T-helper 1 cell treated with Interleukin-12 subunit alpha and Interleukin-12 subunit beta and Interleukin-4 antibody, amounts not matched to agents 30 μg/mL and 1 μg/mL, for 36 hours (primary cell): ENCODE measurements at regions not wholly inside any gene's neighbourhood (a gene's known extent, or its start where the extent isn't known, plus 50 kb on each side); places are given as distances from the start of the nearest gene placed in this dataset.

Experiments
- H3K27ac Mint-ChIP-seq: one replicate; pipeline ENCODE4 v1.8.0; 2021; ENCODE audit warnings: mild to moderate bottlenecking, mixed read lengths
- H3K27me3 Mint-ChIP-seq: one replicate; pipeline ENCODE4 v1.8.0; 2021; ENCODE audit warnings: low read depth, mixed read lengths
- H3K36me3 Mint-ChIP-seq: one replicate; pipeline ENCODE4 v1.8.0; 2021; ENCODE audit warnings: low read depth, mixed read lengths
- H3K4me1 Mint-ChIP-seq: one replicate; pipeline ENCODE4 v1.8.0; 2021; ENCODE audit warnings: low read depth, mixed read lengths
- H3K4me3 Mint-ChIP-seq: one replicate; pipeline ENCODE4 v1.8.0; 2021; ENCODE audit warnings: mild to moderate bottlenecking, moderate library complexity, mixed read lengths
- H3K9me3 Mint-ChIP-seq: one replicate; pipeline ENCODE4 v1.8.0; 2021; ENCODE audit warnings: mixed read lengths

DNA sequence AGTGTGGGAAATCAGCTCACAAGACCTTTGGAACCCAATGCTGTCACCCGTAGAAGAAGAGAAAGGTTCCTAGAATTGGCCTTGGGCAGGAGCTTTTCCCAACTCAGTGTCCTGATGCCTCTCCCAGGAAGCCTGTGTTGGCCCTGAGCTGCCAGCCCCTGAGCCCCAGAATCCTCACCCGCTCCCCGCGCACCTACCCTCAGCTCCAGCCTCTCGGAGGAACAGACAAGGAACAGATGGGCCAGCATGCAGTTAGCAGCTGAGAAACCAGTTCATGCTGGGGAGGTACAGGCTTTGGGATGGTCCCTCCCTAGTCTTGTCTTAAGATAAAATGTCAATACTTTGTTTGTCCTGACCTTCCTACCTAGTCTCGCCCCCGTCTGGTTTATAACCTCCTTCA lies 121.9 kb upstream of the CDH4 start:
- H3K36me3 Mint-ChIP-seq: no peaks in the 10 kb centered on the region
- peaks cover 8% of the 10 kb centered on the region for H3K27me3 Mint-ChIP-seq
- H3K9me3 Mint-ChIP-seq: no peaks in the 10 kb centered on the region
- no peak overlapping the region for H3K4me3 Mint-ChIP-seq
- H3K4me1 Mint-ChIP-seq: no peaks in the 10 kb centered on the region
- no peak overlapping the region for H3K27ac Mint-ChIP-seq

DNA sequence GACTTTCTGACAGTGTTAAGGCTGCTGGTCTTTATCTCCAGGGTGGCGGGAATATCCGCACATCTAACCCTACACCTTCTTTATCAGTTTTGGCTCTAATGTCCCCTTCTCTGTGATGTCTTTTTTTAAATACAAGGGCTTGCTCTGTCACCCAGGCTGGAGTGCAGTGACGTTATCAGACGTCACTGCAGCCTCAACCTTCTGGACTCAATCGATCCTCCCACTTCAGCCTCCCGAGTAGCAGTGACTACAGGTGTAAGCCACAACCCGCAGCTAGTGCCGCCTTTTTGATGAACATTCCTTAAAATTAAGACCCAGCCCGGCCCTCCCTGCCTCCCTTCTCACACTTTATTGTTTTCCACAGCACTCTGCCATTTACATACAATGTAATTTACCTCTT lies 120.1 kb upstream of the CDH4 start:
- no peak overlapping the region for H3K27ac Mint-ChIP-seq
- peaks cover 11% of the 10 kb centered on the region for H3K27me3 Mint-ChIP-seq
- H3K4me3 Mint-ChIP-seq: no peak overlapping the region
- H3K4me1 Mint-ChIP-seq: no peaks in the 10 kb centered on the region
- H3K9me3 Mint-ChIP-seq: no peaks in the 10 kb centered on the region
- H3K36me3 Mint-ChIP-seq: no peaks in the 10 kb centered on the region

DNA sequence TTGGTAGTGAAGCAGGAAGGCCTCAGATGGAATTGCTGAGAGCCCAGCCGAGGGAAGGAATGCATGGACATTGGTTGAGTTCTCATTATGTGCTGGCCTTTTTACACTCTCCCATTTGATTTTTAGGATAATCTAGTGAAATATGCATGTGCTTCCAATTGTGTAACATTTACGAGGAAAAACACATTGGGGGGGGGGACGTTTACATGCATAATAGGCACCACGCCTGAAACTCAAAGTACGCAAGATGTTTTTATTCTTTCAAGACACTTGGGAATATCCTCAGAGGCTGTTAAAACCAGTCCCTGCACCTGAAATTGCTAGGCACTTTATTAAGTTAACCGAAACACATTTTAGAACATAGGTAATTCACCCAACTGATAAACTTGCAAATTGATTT lies 118.5 kb upstream of the CDH4 start:
- no peaks in the 10 kb centered on the region for H3K4me1 Mint-ChIP-seq
- no peak overlapping the region for H3K27ac Mint-ChIP-seq

DNA sequence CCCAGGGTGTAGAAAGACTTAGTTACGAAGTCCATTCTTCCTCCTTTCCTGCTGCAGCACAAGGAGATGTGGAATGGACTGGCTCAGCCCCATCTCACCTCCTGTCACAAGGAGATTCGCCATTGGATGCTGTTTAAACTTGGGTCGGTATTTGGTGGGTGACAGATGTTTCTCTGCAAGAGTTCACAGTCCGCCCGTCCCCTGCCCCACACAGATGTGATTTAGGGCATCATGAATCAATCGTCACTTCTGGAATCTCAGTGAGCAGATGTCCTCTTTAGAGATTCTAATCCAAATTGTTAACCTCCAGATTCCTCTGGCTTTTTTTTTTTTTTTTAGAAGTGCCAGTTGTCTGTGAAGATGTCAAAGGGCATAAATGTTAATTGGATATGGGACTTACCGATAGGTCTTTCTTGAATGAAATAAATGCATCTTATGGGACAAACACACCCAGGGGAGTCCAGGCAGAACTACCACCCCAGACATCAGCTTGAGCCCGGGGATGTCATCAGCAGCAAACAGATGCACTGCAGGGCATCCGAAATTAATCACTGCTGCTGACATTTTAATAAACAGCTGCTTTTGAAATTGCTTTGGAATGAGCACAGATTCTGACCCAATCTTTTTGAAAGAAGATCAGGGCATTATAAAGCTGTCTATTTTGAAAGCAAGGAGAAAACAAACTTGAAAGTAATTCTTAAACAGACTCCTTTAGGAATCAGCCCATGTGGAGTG lies 117.6 kb upstream of the CDH4 start:
- H3K27ac Mint-ChIP-seq: no peak overlapping the region
- H3K4me3 Mint-ChIP-seq: no peak overlapping the region
- no peaks in the 10 kb centered on the region for H3K4me1 Mint-ChIP-seq
- no peaks in the 10 kb centered on the region for H3K9me3 Mint-ChIP-seq
- no peaks in the 10 kb centered on the region for H3K36me3 Mint-ChIP-seq
- H3K27me3 Mint-ChIP-seq: peaks cover 7% of the 10 kb centered on the region

More for the DNA sequence above, 118.5 kb upstream of the CDH4 start:
- Mint-ChIP-seq H3K4me3 (no peak overlapping the region), H3K36me3 (no peaks in the 10 kb centered on the region), H3K27me3 (peaks cover 11% of the 10 kb centered on the region), H3K9me3 (no peaks in the 10 kb centered on the region)

DNA sequence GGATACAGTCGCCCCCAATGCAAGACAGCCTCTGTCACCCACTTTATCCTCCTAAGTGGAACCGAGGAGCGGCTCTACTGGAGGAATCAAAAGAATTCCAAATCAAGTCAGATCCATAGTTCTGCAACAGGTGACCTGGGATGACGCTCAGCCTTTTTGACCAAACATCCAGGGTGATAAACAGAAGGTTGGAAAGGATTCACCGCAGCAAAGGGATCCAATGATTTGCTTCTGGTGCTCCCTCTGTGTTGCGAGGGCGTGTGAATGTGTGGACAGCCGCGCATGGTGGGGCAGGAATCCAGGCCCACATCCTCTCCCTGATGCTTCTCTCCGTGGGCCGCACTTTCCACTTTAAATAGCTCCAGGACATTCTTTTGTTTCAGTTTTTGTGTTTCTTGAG lies 116.8 kb upstream of the CDH4 start:
- Mint-ChIP-seq H3K27me3 (peaks cover 4% of the 10 kb centered on the region), H3K36me3 (no peaks in the 10 kb centered on the region)

DNA sequence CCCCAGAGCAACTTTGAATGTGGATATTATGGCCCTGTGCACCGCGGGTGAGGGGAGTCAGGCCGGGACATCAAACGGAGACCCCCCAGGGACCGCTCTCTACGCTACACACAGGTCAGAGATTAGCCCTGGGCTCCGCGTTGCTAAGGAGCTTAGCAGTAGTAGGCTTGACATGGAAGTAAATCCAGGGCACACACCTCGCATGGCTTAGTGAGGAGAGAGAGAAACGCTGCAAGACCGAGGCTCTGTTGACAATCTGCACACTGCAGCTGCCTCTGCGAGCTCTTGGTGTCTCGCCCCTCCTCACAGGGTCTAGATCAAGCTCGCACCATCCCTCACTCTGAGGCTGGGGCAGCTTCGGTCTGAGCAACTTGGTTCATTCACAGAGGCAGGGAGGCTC lies 116.1 kb upstream of the CDH4 start:
- Mint-ChIP-seq H3K36me3 (no peaks in the 10 kb centered on the region), H3K4me3 (no peak overlapping the region), H3K27me3 (peaks cover 4% of the 10 kb centered on the region), H3K27ac (no peak overlapping the region), H3K9me3 (no peaks in the 10 kb centered on the region), H3K4me1 (no peaks in the 10 kb centered on the region)

More for the DNA sequence above, 116.8 kb upstream of the CDH4 start:
- H3K4me3 Mint-ChIP-seq: no peak overlapping the region
- H3K9me3 Mint-ChIP-seq: no peaks in the 10 kb centered on the region
- H3K27ac Mint-ChIP-seq: no peak overlapping the region
- no peaks in the 10 kb centered on the region for H3K4me1 Mint-ChIP-seq

DNA sequence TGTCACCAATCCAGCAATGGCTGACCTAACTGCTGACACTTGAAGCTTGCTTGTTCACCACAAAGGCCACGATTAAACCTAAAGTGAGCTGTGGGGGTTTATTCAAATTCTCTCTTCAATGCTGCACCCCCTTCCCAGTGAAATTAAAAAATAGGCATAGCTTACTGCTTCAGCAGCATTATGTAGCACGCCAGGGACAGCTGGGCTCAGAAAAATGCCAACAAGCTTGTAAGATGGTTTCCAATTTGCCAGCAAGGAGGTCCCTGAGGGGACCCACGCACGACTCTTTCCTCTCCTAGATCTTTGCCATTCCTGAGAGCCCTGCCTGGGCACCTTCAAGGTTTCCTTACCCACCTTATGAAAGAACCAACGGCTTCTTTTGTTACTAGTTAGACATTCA lies 113.5 kb upstream of the CDH4 start:
- no peak overlapping the region for H3K4me3 Mint-ChIP-seq
- no peaks in the 10 kb centered on the region for H3K4me1 Mint-ChIP-seq
- H3K27ac Mint-ChIP-seq: no peak overlapping the region
- H3K36me3 Mint-ChIP-seq: no peaks in the 10 kb centered on the region
- H3K9me3 Mint-ChIP-seq: no peaks in the 10 kb centered on the region
- H3K27me3 Mint-ChIP-seq: peaks cover 4% of the 10 kb centered on the region

DNA sequence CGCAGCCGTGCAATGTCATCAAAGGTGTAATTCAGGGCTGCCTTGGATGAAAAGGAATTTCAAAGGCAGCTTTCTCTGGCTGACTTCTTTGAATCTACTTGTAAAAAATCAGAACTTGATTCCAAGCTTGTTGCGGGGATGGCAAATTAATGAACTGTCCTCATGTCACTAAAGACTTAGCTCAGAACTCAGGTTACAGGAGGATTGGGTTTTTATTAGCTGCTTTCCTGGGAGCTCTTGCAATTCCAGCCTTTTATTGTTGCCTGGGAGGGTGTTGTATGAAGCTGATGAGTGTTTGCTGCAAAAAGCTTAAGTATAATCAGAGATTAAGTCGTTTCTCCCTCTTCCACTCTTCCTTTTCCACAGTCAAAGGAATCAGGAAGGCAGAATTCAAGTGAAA lies 113.0 kb upstream of the CDH4 start:
- H3K9me3 Mint-ChIP-seq: no peaks in the 10 kb centered on the region
- no peak overlapping the region for H3K4me3 Mint-ChIP-seq
- H3K27me3 Mint-ChIP-seq: peaks cover 4% of the 10 kb centered on the region
- no peaks in the 10 kb centered on the region for H3K36me3 Mint-ChIP-seq
- no peaks in the 10 kb centered on the region for H3K4me1 Mint-ChIP-seq
- no peak overlapping the region for H3K27ac Mint-ChIP-seq

DNA sequence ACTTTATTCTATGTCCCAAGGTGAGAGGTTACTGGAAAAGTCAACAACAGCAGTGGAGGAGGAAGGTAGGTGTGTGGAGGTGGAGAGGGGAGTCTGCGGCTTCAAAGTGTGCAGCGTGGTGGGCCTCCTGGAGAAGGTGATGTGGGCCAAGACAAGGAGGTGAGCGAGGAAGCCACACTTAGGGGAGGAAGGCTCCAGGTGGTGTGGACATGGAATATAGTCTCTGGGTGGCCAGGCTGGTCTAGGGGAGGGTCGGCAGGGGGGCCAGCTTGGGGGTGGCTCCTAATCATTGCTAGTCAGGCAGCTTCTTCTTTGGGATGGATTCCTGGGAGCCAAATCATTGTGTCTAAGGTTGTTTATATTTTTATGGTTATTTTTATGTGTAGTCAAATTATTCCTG lies 111.5 kb upstream of the CDH4 start:
- Mint-ChIP-seq H3K4me3 (no peak overlapping the region), H3K36me3 (no peaks in the 10 kb centered on the region)

DNA sequence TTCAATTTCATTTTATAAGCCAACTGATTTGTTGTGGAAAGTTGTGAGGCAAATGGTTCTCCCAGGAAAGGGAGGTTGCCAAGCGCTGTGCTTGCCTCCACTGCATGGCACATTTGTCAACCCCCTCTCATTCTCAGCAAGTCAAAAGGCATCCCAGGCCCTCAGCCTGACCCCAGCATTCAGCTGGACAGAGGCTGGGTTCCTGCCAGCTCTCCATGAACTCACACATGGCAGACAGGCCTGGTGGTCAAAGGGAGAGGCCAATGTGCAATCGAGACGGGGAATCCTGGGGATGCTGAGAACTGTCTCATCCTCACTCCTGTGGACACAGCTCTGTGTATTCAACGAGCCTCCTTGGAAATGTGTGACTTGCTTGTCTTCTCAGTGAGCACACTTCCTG lies 106.0 kb upstream of the CDH4 start:
- no peaks in the 10 kb centered on the region for H3K9me3 Mint-ChIP-seq
- no peaks in the 10 kb centered on the region for H3K27me3 Mint-ChIP-seq
- H3K36me3 Mint-ChIP-seq: no peaks in the 10 kb centered on the region
- H3K4me1 Mint-ChIP-seq: no peaks in the 10 kb centered on the region
- no peak overlapping the region for H3K4me3 Mint-ChIP-seq
- no peak overlapping the region for H3K27ac Mint-ChIP-seq

More for the DNA sequence above, 111.5 kb upstream of the CDH4 start:
- Mint-ChIP-seq H3K4me1 (no peaks in the 10 kb centered on the region), H3K9me3 (no peaks in the 10 kb centered on the region), H3K27me3 (peaks cover 2% of the 10 kb centered on the region), H3K27ac (no peak overlapping the region)

DNA sequence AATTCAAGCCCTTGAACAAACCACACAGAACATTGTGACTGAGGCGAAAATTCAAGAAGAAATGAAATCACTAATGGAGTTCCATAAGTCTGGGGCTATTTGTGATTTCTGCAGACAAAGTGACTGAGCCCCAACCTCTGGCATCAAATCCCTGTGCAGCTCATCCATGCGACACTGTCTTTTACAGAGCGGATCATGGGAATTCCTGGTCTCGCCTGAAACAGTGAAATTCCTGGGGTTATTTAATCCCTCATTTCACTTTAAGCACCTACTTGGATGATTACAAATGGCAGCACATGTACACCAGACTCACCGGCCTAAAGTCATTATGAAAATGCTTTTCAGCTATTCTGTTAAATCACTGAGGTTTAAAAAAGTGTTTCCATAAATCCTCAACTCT lies 102.4 kb upstream of the CDH4 start:
- Mint-ChIP-seq H3K9me3 (no peaks in the 10 kb centered on the region), H3K36me3 (no peaks in the 10 kb centered on the region), H3K27me3 (no peaks in the 10 kb centered on the region), H3K4me1 (no peaks in the 10 kb centered on the region), H3K27ac (no peak overlapping the region), H3K4me3 (no peak overlapping the region)

DNA sequence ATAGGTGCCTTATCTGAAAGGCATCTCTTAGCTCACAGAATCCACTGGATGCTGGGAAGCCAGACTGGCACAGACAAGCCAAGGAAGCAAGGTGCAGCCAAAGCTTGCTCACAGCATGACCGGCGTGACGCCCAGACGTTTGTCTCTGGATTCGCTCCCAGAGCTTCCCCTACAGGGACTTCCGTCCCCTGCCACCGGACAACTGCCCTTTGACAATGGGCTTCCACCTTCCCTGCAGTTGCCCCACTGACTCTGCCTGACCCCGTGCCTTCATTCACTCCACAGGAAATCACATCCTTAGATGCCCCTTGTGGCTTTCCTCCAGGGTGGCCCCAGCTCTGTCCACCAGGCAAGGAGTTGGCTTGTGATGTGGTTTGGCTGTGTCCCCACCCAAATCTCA lies 94.8 kb upstream of the CDH4 start:
- Mint-ChIP-seq H3K4me3 (no peak overlapping the region), H3K27me3 (no peaks in the 10 kb centered on the region), H3K36me3 (no peaks in the 10 kb centered on the region), H3K4me1 (no peaks in the 10 kb centered on the region), H3K9me3 (no peaks in the 10 kb centered on the region), H3K27ac (no peak overlapping the region)

DNA sequence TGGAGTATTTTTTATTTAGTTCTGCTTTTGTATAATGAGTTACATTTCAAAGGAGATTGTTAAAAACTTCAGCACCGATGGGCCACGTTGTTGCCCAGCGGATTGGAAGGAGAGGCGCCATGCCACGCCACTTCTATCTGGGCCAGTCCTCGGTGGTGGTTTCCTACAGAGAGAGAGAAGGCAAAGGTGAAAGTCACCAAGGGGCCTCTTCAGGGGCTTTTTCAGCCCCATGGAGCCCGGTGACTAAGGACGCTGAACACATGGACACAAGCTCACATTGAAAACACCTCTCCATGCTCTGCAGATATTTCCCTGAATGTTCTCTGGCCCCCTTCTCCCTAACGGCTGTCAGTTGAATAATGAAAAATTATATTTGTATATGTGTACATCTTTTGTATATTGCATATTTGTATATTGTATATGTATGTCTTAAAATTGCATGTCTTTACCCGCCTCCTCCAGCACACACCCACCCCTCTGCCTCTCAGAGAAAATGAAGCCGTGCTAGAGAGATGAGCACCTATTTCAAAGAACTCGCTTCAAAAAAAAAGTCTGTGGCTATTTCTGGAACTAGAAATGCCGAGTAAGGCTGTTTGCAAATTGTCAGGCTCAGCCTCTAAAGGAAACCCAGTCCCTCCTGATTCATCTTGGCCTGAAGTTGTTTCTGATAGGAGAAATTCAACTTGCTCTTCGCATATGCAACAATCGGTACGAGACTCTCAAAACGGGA lies 91.9 kb upstream of the CDH4 start:
- H3K27ac Mint-ChIP-seq: no peak overlapping the region
- no peaks in the 10 kb centered on the region for H3K27me3 Mint-ChIP-seq
- no peaks in the 10 kb centered on the region for H3K4me1 Mint-ChIP-seq
- no peak overlapping the region for H3K4me3 Mint-ChIP-seq
- H3K9me3 Mint-ChIP-seq: no peaks in the 10 kb centered on the region
- H3K36me3 Mint-ChIP-seq: no peaks in the 10 kb centered on the region

DNA sequence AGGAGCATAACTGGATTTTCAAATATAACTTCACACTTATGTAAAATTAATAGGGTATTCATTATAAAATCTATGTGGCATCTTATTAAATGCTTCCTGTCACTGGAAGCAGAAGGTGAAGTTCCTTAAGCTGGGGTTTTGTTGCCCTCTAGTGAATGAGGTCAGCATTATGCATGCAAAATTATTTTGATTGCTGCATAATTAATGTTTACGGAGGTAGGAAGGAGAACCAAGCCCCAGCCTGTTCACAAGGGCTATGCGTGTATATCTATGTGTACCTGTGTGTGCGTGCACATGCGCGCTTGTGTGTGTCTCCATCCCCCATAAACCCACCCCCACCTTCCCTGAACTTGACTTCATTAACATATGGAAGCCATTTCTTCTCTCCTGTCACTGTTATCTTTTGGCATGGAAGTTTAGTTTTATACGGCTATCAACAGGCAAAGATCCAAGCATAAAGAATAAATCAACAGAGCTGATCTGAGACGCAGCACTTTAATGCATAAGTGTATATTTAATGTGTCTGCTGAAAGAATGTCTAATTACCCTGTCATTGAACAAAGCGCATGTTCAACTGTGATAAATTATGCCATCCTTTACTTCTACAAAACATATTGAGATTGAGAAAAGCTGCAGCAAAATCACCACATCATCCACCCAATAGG lies 90.2 kb upstream of the CDH4 start:
- H3K4me3 Mint-ChIP-seq: no peak overlapping the region

DNA sequence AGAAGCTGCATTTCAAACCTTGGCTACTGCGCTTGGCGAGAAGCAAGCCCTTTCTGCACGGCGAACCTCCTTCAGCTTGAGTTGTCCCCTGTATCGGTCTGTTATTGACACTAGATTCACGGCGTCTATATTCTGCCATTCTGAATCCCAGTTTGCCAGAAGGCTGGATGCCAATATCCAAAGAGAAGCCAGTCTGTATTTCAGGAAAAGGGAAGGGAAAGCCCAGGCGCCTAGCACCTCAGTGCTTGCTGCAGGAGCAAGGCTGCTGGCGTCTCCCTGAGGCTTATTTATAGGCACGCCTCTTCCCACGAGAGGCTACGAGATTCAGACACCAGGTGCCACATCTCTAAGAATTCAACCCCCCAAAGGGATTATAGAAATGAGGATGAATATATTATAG lies 89.6 kb upstream of the CDH4 start:
- Mint-ChIP-seq H3K36me3 (no peaks in the 10 kb centered on the region), H3K27me3 (no peaks in the 10 kb centered on the region), H3K9me3 (no peaks in the 10 kb centered on the region), H3K4me3 (no peak overlapping the region), H3K4me1 (no peaks in the 10 kb centered on the region), H3K27ac (no peak overlapping the region)

More for the DNA sequence above, 90.2 kb upstream of the CDH4 start:
- Mint-ChIP-seq H3K4me1 (no peaks in the 10 kb centered on the region), H3K36me3 (no peaks in the 10 kb centered on the region), H3K9me3 (no peaks in the 10 kb centered on the region), H3K27me3 (no peaks in the 10 kb centered on the region), H3K27ac (no peak overlapping the region)
